NCI-H510A (cell line): ENCODE measurements at regions not wholly inside any gene's neighbourhood (a gene's known extent, or its start where the extent isn't known, plus 50 kb on each side); places are given as distances from the start of the nearest gene placed in this dataset.

Source experiments
- DNase-seq: peaks from one replicate; lab custom pipeline; 2025; lab: John Stamatoyannopoulos, UW

- no peak for DNase-seq
These were observed 162.6 kb upstream of the E2F8 start for GRCh38 chr11:19403196-19403895.

GRCh38 chr11:19400296-19400695 is 159.6 kb upstream of the E2F8 start:
- no peak for DNase-seq

- DNase-seq: no peak
These were observed 158.2 kb upstream of the E2F8 start for GRCh38 chr11:19398772-19399527.

GRCh38 chr11:19398273-19398672 is 157.5 kb upstream of the E2F8 start:
- DNase-seq: no peak

- no peak for DNase-seq
These were observed 154.3 kb upstream of the E2F8 start for GRCh38 chr11:19395050-19395449.

GRCh38 chr11:19394525-19395016 is 153.8 kb upstream of the E2F8 start:
- no peak for DNase-seq

GRCh38 chr11:19393941-19394340 is 153.2 kb upstream of the E2F8 start:
- no peak for DNase-seq

GRCh38 chr11:19392847-19393518 is 152.2 kb upstream of the E2F8 start:
- DNase-seq: no peak

GRCh38 chr11:19392321-19392720 is 151.6 kb upstream of the E2F8 start:
- no peak for DNase-seq

GRCh38 chr11:19391652-19392051 is 150.9 kb upstream of the E2F8 start:
- no peak for DNase-seq

GRCh38 chr11:19391026-19391425 is 150.3 kb upstream of the E2F8 start:
- DNase-seq: no peak

- DNase-seq: no peak
These were observed 149.1 kb upstream of the E2F8 start for GRCh38 chr11:19389787-19390303.

- DNase-seq: no peak
These were observed 141.4 kb upstream of the E2F8 start for GRCh38 chr11:19382131-19382611.

- DNase-seq: no peak
These were observed 139.6 kb upstream of the E2F8 start for GRCh38 chr11:19380375-19380774.

- no peak for DNase-seq
These were observed 138.7 kb upstream of the E2F8 start for GRCh38 chr11:19379465-19379864.

- DNase-seq: no peak
These were observed 138.1 kb upstream of the E2F8 start for GRCh38 chr11:19378814-19379213.

- DNase-seq: no peak
These were observed 137.1 kb upstream of the E2F8 start for GRCh38 chr11:19377881-19378280.

GRCh38 chr11:19375440-19375839 is 134.7 kb upstream of the E2F8 start:
- DNase-seq: no peak

- no peak for DNase-seq
These were observed 133.4 kb upstream of the E2F8 start for GRCh38 chr11:19374151-19374569.

- no peak for DNase-seq
These were observed 131.6 kb upstream of the E2F8 start for GRCh38 chr11:19372381-19372780.

GRCh38 chr11:19370100-19370861 is 129.5 kb upstream of the E2F8 start:
- DNase-seq: no peak
